Fibroblast of lung (primary cell): ENCODE measurements at regions not wholly inside any gene's neighbourhood (a gene's known extent, or its start where the extent isn't known, plus 50 kb on each side); places are given as distances from the start of the nearest gene placed in this dataset.

Experiments used
- DNase-seq, 2 donors: peaks; one replicate each; pipeline versions ENCODE4 v3.0.0 to v3.0.0-alpha.2; 2010; ENCODE audit warnings: low read depth in 2 of 2
- H2AFZ ChIP-seq: 2 replicates; pipeline ENCODE4 v1.5.1; 2012; ENCODE audit warnings: low read length, control low read depth, inconsistent platforms
- H3K27ac ChIP-seq: 2 replicates; pipeline ENCODE4 v1.5.1; 2011; ENCODE audit warnings: low read length, control low read depth; ENCODE audit not compliant: insufficient read depth
- H3K27me3 ChIP-seq: 2 replicates; pipeline ENCODE4 v1.5.1; 2011; ENCODE audit warnings: mild to moderate bottlenecking, low read length; ENCODE audit not compliant: control insufficient read depth, insufficient read depth
- H3K36me3 ChIP-seq: 2 replicates; pipeline ENCODE4 v1.5.1; 2011; ENCODE audit warnings: low read length; ENCODE audit not compliant: control insufficient read depth, insufficient read depth
- H3K4me1 ChIP-seq: 2 replicates; pipeline ENCODE4 v1.5.1; 2011; ENCODE audit warnings: low read length; ENCODE audit not compliant: control insufficient read depth, insufficient read depth; ENCODE audit errors: extremely low read depth
- H3K4me2 ChIP-seq: 2 replicates; pipeline ENCODE4 v1.5.1; 2011; ENCODE audit warnings: low read length, control low read depth; ENCODE audit not compliant: insufficient read depth; ENCODE audit errors: extremely low read depth
- H3K4me3 ChIP-seq, 4 experiments: fragments of 200-600 bp in 1 of 4; sonication (generic) in 1 of 4; replicated peaks in 1 of 4; 2 replicates each; pipeline ENCODE4 v1.5.1; 2011 to 2016; ENCODE audit warnings: low read length in 4 of 4, low read depth in 3 of 4, mild to moderate bottlenecking in 3 of 4, control low read depth in 2 of 4, inconsistent platforms in 1 of 4, mixed read lengths in 1 of 4; ENCODE audit not compliant: insufficient read depth in 1 of 4; ENCODE audit errors: control extremely low read depth in 1 of 4
- H3K79me2 ChIP-seq: 2 replicates; pipeline ENCODE4 v1.5.1; 2012; ENCODE audit warnings: mild to moderate bottlenecking, low read length, inconsistent platforms; ENCODE audit not compliant: control insufficient read depth, insufficient read depth
- H3K9ac ChIP-seq: 2 replicates; pipeline ENCODE4 v1.5.1; 2011; ENCODE audit warnings: mild to moderate bottlenecking, low read length, control low read depth; ENCODE audit not compliant: insufficient read depth
- H3K9me3 ChIP-seq: 2 replicates; pipeline ENCODE4 v1.5.1; 2012; ENCODE audit warnings: low read depth, low read length; ENCODE audit not compliant: control insufficient read depth, insufficient read depth
- H4K20me1 ChIP-seq: 2 replicates; pipeline ENCODE4 v1.5.1; 2011; ENCODE audit warnings: low read length; ENCODE audit not compliant: control insufficient read depth, insufficient read depth; ENCODE audit errors: extremely low read depth
- CTCF ChIP-seq, 2 donors: IDR thresholded peaks in 1 of 2; conservative IDR thresholded peaks in 1 of 2; 1 replicate in 1 of 2; 2 replicates in 1 of 2; pipeline ENCODE4 v1.5.1; 2011 to 2012; ENCODE audit warnings: low read length in 2 of 2, control low read depth in 1 of 2, inconsistent platforms in 1 of 2, low read depth in 1 of 2, mild to moderate bottlenecking in 1 of 2
- EZH2 ChIP-seq: IDR thresholded peaks from 2 replicates; pipeline ENCODE4 v1.5.1; 2012; ENCODE audit warnings: low read length, control low read depth, mild to moderate bottlenecking; ENCODE audit errors: missing control alignments

- H3K27me3 ChIP-seq, result no peaks in the 10 kb centered on the region
- H3K4me3 ChIP-seq, result no peak overlapping the region
- H3K27ac ChIP-seq, result no peak overlapping the region
- TF ChIP-seq EZH2 (no peak), CTCF (conservative IDR thresholded peaks at IDR 0.05 in 1 of 2, IDR thresholded peaks at IDR 0.05 in 1 of 2; ENCODE audit: low read depth in 1 of 2, low read length in 2 of 2) (no peak)
- H3K9me3 ChIP-seq, result no peaks in the 10 kb centered on the region
- DNase-seq, result peak; percentile 0 to 66
- H3K4me2 ChIP-seq, result no peak overlapping the region
- no peaks in the 10 kb centered on the region for H4K20me1 ChIP-seq
- H2AFZ ChIP-seq, result no peak overlapping the region
- H3K9ac ChIP-seq, result no peak overlapping the region
- H3K36me3 ChIP-seq, result no peaks in the 10 kb centered on the region
- no peaks in the 10 kb centered on the region for H3K4me1 ChIP-seq
- H3K79me2 ChIP-seq, result no peaks in the 10 kb centered on the region
Observed at GRCh38 chr9:80698725-80699410, 990.5 kb downstream of the TLE1 start.

- no peak overlapping the region for H3K4me3 ChIP-seq
- no peak for DNase-seq
- no peaks in the 10 kb centered on the region for H4K20me1 ChIP-seq
- no peak overlapping the region for H3K27ac ChIP-seq
- no peaks in the 10 kb centered on the region for H3K27me3 ChIP-seq
- no peak overlapping the region for H3K4me2 ChIP-seq
- H3K36me3 ChIP-seq, result no peaks in the 10 kb centered on the region
- no peaks in the 10 kb centered on the region for H3K9me3 ChIP-seq
- no peak overlapping the region for H2AFZ ChIP-seq
- H3K79me2 ChIP-seq, result no peaks in the 10 kb centered on the region
- TF ChIP-seq CTCF (conservative IDR thresholded peaks at IDR 0.05 in 1 of 2, IDR thresholded peaks at IDR 0.05 in 1 of 2; ENCODE audit: low read depth in 1 of 2, low read length in 2 of 2), result no peak
- TF ChIP-seq EZH2, result no peak
- no peak overlapping the region for H3K9ac ChIP-seq
- no peaks in the 10 kb centered on the region for H3K4me1 ChIP-seq
Observed at GRCh38 chr9:80692751-80693150, 996.6 kb downstream of the TLE1 start.

GRCh38 chr9:80691229-80691628 lies 998.1 kb downstream of the TLE1 start:
- Histone ChIP-seq H3K4me2 (no peak overlapping the region), H3K79me2 (no peaks in the 10 kb centered on the region), H3K4me1 (no peaks in the 10 kb centered on the region), H2AFZ (no peak overlapping the region), H3K4me3 (no peak overlapping the region), H3K27me3 (no peaks in the 10 kb centered on the region), H3K27ac (no peak overlapping the region), H4K20me1 (no peaks in the 10 kb centered on the region), H3K36me3 (no peaks in the 10 kb centered on the region), H3K9ac (no peak overlapping the region), H3K9me3 (no peaks in the 10 kb centered on the region)
- DNase-seq, result no peak
- TF ChIP-seq EZH2 (no peak), CTCF (conservative IDR thresholded peaks at IDR 0.05 in 1 of 2, IDR thresholded peaks at IDR 0.05 in 1 of 2; ENCODE audit: low read depth in 1 of 2, low read length in 2 of 2) (no peak)
